HG02870 (cell line): ENCODE measurements at regions not wholly inside any gene's neighbourhood (a gene's known extent, or its start where the extent isn't known, plus 50 kb on each side); places are given as distances from the start of the nearest gene placed in this dataset.

Source experiments
- ATAC-seq: cut with Tn5 transposase; IDR thresholded peaks from one replicate; pipeline ENCODE4 v1.9.1; 2021; ENCODE audit warnings: mild to moderate bottlenecking, moderate library complexity; ENCODE audit not compliant: unreplicated experiment

GRCh38 chrX:145178268-145178667 lies 69.0 kb upstream of the SPANXN1 start:
- ATAC-seq = no peak

DNA sequence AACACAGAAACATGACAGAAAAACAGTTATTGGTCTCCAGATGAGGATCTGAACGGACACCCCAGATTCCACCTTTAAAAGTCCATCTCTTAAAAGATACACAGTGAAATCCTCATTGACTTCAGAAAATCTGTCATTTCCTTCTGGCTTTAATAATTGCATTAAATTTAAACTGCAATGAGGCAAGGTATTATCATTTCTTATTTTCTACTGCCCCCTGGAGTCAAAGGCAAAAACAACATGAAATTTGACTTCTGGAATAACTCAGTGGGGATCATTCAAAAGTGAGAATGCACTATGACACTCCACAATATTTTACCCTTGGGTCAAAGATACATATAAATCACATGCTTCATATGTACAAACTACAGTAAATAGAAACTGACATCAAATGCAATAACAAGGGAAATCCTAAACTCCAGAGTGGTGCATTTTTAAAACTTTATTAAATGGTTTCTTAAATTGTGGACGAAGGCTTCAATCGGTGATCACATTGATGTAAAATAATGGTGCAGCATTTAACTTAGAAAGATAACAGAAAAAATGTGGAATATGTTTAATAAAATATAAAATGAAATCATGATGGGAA lies 56.4 kb upstream of the SPANXN1 start:
- peak; percentile 55 for ATAC-seq
